Suprapubic skin (tissue), 4 donors: ENCODE measurements at regions not wholly inside any gene's neighbourhood (a gene's known extent, or its start where the extent isn't known, plus 50 kb on each side); places are given as distances from the start of the nearest gene placed in this dataset.

ENCODE experiments used
- DNase-seq, 2 donors: peaks; one replicate each; pipeline ENCODE4 v3.0.0-alpha.2; 2019; ENCODE audit warnings: low spot score in 2 of 2
- H3K27ac ChIP-seq: fragments of 200-600 bp; sonication (generic); one replicate; pipeline ENCODE4 v1.5.1; 2019
- H3K27me3 ChIP-seq: fragments of 200-600 bp; sonication (generic); one replicate; pipeline ENCODE4 v1.5.1; 2019
- H3K36me3 ChIP-seq: fragments of 200-600 bp; sonication (generic); one replicate; pipeline ENCODE4 v1.5.1; 2019
- H3K4me1 ChIP-seq: fragments of 200-600 bp; sonication (generic); one replicate; pipeline ENCODE4 v1.5.1; 2019
- H3K4me3 ChIP-seq: fragments of 200-600 bp; sonication (generic); one replicate; pipeline ENCODE4 v1.5.1; 2019; ENCODE audit warnings: mild to moderate bottlenecking
- H3K9me3 ChIP-seq: fragments of 200-600 bp; sonication (generic); one replicate; pipeline ENCODE4 v1.5.1; 2019
- EP300 ChIP-seq: sonication (generic); formaldehyde crosslinking; IDR thresholded peaks from one replicate; pipeline ENCODE4 v1.6.1; 2017; ENCODE audit warnings: antibody characterized with exemption
- POLR2A ChIP-seq, 2 donors: fragments of 450-650 bp; IDR thresholded peaks; one replicate each; pipeline ENCODE4 v1.6.1; 2017; ENCODE audit warnings: antibody characterized with exemption in 2 of 2, mild to moderate bottlenecking in 2 of 2, moderate library complexity in 2 of 2
- POLR2AphosphoS5 ChIP-seq, 3 donors: sonication (generic); formaldehyde crosslinking; IDR thresholded peaks; one replicate each; pipeline ENCODE4 v1.6.1; 2017; ENCODE audit warnings: antibody characterized with exemption in 3 of 3
- WGBS: methylation state at CpG from one replicate; pipeline ENCODE4 v1.1.5; 2018; 5-methylcytosine and 5-hydroxymethylcytosine counted together
- TF ChIP-seq, protein P1 (sequence below), 2 donors: fragments of 200-600 bp in 1 of 2; fragments of 450-650 bp in 1 of 2; sonication (generic) in 1 of 2; IDR thresholded peaks; one replicate each; pipeline ENCODE4 v1.5.1; 2016 to 2019; ENCODE audit warnings: antibody characterized with exemption in 2 of 2, mild to moderate bottlenecking in 1 of 2, moderate library complexity in 1 of 2

DNA sequence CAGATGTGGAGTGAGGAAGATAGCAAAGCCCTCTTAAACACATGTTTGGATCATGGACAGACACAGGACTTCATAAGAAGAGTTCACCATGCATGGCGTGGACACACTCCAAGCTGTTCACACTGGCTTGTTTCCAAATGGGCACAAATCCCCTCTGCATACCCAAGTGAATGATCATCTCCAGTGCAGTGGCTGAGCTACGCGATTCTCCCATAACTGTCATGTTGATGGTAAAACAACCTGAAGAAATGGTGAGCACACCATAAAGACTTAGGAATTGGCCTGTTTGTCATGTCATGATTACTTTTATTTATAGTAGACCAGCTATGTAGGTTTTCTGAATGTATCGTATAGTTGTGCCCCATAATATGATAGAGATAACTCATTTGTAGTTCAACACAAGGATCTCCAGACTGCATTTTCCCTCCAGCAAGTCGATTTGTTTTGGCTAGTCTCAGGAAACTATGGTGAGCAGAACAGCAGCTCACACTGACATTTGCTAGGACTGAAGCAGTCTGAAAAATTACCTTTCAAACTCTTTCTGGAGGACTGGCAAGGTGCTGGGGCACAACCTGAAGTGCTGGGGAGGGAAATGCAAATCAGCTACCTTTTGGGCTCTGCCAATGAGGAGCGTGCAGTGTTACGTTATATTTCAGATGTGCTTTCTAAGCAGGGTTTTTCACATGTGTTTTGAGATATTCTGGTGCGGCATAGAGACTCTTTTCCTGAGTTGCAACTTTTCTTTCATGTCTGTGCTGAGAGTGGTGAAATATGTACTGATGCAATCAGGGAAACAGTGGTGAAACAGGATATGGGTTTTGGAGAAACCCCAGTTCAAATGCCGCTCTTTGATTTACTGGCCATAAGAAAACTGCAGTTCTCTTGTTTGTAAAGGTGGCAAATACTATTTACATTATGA is 629.6 kb upstream of the DPP6 start:
- Histone ChIP-seq H3K27ac (no peak overlapping the region), H3K4me1 (no peaks in the 10 kb centered on the region), H3K36me3 (no peaks in the 10 kb centered on the region), H3K4me3 (no peak overlapping the region), H3K27me3 (no peaks in the 10 kb centered on the region), H3K9me3 (no peaks in the 10 kb centered on the region)
- 57% methylated on average over 9 of the region's 9 CpGs for WGBS
- TF ChIP-seq POLR2A (IDR thresholded peaks at IDR 0.05) (no peak), POLR2AphosphoS5 (IDR thresholded peaks at IDR 0.05) (no peak), EP300 (no peak)
- TF ChIP-seq, protein P1, sequence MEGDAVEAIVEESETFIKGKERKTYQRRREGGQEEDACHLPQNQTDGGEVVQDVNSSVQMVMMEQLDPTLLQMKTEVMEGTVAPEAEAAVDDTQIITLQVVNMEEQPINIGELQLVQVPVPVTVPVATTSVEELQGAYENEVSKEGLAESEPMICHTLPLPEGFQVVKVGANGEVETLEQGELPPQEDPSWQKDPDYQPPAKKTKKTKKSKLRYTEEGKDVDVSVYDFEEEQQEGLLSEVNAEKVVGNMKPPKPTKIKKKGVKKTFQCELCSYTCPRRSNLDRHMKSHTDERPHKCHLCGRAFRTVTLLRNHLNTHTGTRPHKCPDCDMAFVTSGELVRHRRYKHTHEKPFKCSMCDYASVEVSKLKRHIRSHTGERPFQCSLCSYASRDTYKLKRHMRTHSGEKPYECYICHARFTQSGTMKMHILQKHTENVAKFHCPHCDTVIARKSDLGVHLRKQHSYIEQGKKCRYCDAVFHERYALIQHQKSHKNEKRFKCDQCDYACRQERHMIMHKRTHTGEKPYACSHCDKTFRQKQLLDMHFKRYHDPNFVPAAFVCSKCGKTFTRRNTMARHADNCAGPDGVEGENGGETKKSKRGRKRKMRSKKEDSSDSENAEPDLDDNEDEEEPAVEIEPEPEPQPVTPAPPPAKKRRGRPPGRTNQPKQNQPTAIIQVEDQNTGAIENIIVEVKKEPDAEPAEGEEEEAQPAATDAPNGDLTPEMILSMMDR (IDR thresholded peaks at IDR 0.05), result no peak
- DNase-seq, result no peak

DNA sequence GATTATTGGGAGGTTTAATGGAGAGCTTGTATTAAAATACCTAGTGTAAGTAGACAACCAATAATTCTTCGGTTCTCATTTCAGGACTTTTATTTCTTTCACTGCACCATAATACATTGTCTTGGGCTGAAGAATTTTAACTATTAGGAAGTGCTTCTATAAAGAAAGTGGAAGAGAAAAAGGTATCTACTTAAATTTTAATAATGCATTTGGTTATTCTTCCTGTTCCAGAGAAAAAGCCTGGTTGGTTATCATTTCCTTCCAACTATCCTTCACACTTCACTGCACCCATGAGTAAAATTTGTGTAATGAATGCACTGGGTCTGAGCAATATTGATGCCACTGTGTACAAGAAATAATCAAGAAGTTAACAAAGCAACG is 629.0 kb upstream of the DPP6 start:
- Histone ChIP-seq H3K27me3 (no peaks in the 10 kb centered on the region), H3K27ac (no peak overlapping the region), H3K9me3 (no peaks in the 10 kb centered on the region), H3K36me3 (no peaks in the 10 kb centered on the region), H3K4me3 (no peak overlapping the region), H3K4me1 (no peaks in the 10 kb centered on the region)
- no peak for DNase-seq
- 81% methylated on average over 2 of the region's 2 CpGs for WGBS
- no peak for TF ChIP-seq EP300

DNA sequence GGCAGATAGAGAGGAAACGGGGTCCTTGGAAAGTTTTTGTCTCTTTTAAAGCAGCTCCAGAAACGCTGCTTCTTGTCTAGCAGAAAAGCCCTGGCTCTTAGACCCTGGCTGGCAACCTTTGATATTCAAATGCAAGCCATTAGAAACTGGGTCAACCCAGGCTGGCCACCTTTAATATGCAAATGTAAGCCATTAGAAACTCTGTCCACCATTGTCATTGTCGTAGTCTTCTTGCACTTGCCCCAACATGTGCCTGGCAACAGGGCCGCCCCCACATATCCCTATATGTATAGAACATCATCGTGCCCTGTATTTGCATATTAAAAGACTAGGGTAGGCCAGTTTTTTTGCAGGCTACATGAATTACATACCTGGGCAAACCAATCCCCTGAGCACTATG is 621.3 kb upstream of the DPP6 start:
- Histone ChIP-seq H3K36me3 (no peaks in the 10 kb centered on the region), H3K27ac (no peak overlapping the region), H3K27me3 (no peaks in the 10 kb centered on the region), H3K4me3 (no peak overlapping the region), H3K4me1 (no peaks in the 10 kb centered on the region), H3K9me3 (peaks cover 10% of the 10 kb centered on the region)
- no peak for DNase-seq
- WGBS, result 62% methylated on average over 5 of the region's 5 CpGs
- TF ChIP-seq POLR2AphosphoS5 (IDR thresholded peaks at IDR 0.05) (no peak), EP300 (no peak), POLR2A (IDR thresholded peaks at IDR 0.05) (no peak)
- TF ChIP-seq, protein P1 (IDR thresholded peaks at IDR 0.05), result no peak

DNA sequence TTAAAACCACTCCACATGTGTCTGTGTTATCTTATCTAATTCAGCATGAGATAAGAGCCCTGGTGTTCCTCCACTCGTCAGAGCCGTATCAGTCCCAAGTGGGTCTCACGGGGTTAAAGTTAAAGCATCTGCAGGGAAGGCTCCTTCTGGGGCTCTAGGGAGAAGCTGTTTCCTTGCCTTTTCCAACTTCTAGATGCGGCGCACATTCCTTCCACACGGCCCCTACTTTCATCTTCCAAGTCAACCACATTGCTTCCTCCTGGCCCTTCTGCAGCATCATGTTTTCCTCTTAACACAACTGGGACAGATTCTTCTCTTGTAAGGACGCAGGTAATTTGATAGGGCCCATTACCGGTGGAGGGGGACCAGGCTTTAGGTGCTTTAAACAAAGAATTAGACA is 620.1 kb upstream of the DPP6 start:
- no peak for DNase-seq
- 54% methylated on average over 8 of the region's 8 CpGs for WGBS
- no peak for TF ChIP-seq POLR2A (IDR thresholded peaks at IDR 0.05)

DNA sequence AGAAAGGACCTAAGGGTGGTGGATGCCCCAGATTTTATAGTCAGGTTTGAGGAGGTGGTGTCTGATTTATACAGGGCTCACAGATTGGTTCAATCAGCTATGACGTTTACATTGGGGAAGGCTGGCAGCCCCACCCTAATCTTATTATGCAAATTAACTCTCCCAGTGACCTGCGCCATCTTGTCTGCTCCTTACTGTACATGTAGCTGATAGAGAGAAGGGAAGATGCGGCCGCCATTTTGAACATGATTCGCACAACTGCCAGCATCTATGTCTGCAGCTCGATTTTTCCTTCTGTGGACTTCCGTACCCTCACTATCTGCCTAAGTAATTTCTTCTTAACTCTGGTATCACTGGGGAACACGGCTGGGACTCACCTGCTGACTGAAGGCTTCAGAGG is 619.0 kb upstream of the DPP6 start:
- Histone ChIP-seq H3K4me3 (no peak overlapping the region), H3K27me3 (no peaks in the 10 kb centered on the region), H3K4me1 (no peaks in the 10 kb centered on the region), H3K9me3 (peaks cover 10% of the 10 kb centered on the region), H3K36me3 (no peaks in the 10 kb centered on the region), H3K27ac (no peak overlapping the region)
- WGBS, result 92% methylated on average over 8 of the region's 8 CpGs
- no peak for TF ChIP-seq POLR2AphosphoS5 (IDR thresholded peaks at IDR 0.05)
- no peak for TF ChIP-seq POLR2A (IDR thresholded peaks at IDR 0.05)
- no peak for TF ChIP-seq EP300
- TF ChIP-seq, protein P1 (IDR thresholded peaks at IDR 0.05), result no peak
- DNase-seq, result no peak

More for the DNA sequence above, 620.1 kb upstream of the DPP6 start:
- no peak overlapping the region for H3K27ac ChIP-seq
- no peaks in the 10 kb centered on the region for H3K36me3 ChIP-seq
- H3K4me3 ChIP-seq, result no peak overlapping the region
- H3K4me1 ChIP-seq, result no peaks in the 10 kb centered on the region
- peaks cover 10% of the 10 kb centered on the region for H3K9me3 ChIP-seq
- no peaks in the 10 kb centered on the region for H3K27me3 ChIP-seq

DNA sequence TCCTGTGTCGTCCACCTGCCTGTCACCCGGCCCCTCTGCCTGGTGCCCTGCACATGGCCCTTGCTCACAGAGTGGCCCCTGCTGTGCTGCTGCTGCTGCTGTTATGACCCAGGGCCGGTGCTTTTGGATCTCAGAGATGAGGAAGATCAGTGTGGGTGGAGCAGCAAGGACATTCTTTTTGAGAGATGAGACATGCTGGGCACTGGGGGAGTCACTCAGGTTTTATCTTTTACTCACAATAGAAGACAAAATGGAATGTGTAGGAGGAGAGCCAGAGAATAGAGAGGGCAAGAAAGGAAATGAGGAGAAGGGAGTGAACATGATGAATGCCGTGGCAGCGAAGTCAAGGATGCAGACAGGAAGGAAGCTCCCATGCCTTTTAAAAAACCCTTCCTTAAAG is 611.5 kb upstream of the DPP6 start:
- no peaks in the 10 kb centered on the region for H3K4me1 ChIP-seq
- no peak for DNase-seq
- WGBS, result 81% methylated on average over 5 of the region's 5 CpGs
- H3K9me3 ChIP-seq, result no peaks in the 10 kb centered on the region
- no peak for TF ChIP-seq POLR2AphosphoS5 (IDR thresholded peaks at IDR 0.05)
- H3K27me3 ChIP-seq, result no peaks in the 10 kb centered on the region
- H3K4me3 ChIP-seq, result no peak overlapping the region
- no peak overlapping the region for H3K27ac ChIP-seq
- no peaks in the 10 kb centered on the region for H3K36me3 ChIP-seq
